Testis (tissue), 2 donors: ENCODE measurements at regions not wholly inside any gene's neighbourhood (a gene's known extent, or its start where the extent isn't known, plus 50 kb on each side); places are given as distances from the start of the nearest gene placed in this dataset.

Experiments
- DNase-seq: peaks from one replicate; pipeline ENCODE4 v3.0.0-alpha.2; 2019
- H3K27ac ChIP-seq, 2 donors: fragments of 200-600 bp; sonication (generic); one replicate each; pipeline ENCODE4 v1.5.1; 2019
- H3K27me3 ChIP-seq: fragments of 200-600 bp; sonication (generic); one replicate; pipeline ENCODE4 v1.5.1; 2019
- H3K36me3 ChIP-seq: fragments of 200-600 bp; sonication (generic); one replicate; pipeline ENCODE4 v1.5.1; 2017; ENCODE audit warnings: low read depth; ENCODE audit errors: missing control alignments
- H3K4me1 ChIP-seq: fragments of 200-600 bp; sonication (generic); one replicate; pipeline ENCODE4 v1.5.1; 2019
- H3K4me3 ChIP-seq, 2 donors: fragments of 200-600 bp; sonication (generic); one replicate each; pipeline ENCODE4 v1.5.1; 2017 to 2019
- H3K9me3 ChIP-seq: fragments of 200-600 bp; sonication (generic); one replicate; pipeline ENCODE4 v1.5.1; 2017
- POLR2A ChIP-seq: fragments of 450-650 bp; IDR thresholded peaks from one replicate; pipeline ENCODE4 v1.6.1; 2017; ENCODE audit warnings: antibody characterized with exemption, mild to moderate bottlenecking, moderate library complexity
- WGBS, 2 donors: methylation state at CpG; one replicate each; pipeline ENCODE4 v1.1.5; 2018; 5-methylcytosine and 5-hydroxymethylcytosine counted together
- intact Hi-C: fragments of 100-400 bp; cut with DNase I; formaldehyde crosslinking; loops from one replicate; pipeline ENCODE4 v1.15.1; 2023; ENCODE audit warnings: low total_unique reads
- TF ChIP-seq, protein P1 (sequence below), 3 experiments: fragments of 450-650 bp in 2 of 3; fragments of 200-600 bp in 1 of 3; sonication (generic) in 1 of 3; IDR thresholded peaks; one replicate each; pipeline ENCODE4 v1.5.1; 2016 to 2019; ENCODE audit warnings: antibody characterized with exemption in 3 of 3, mild to moderate bottlenecking in 2 of 3, moderate library complexity in 1 of 3

DNA sequence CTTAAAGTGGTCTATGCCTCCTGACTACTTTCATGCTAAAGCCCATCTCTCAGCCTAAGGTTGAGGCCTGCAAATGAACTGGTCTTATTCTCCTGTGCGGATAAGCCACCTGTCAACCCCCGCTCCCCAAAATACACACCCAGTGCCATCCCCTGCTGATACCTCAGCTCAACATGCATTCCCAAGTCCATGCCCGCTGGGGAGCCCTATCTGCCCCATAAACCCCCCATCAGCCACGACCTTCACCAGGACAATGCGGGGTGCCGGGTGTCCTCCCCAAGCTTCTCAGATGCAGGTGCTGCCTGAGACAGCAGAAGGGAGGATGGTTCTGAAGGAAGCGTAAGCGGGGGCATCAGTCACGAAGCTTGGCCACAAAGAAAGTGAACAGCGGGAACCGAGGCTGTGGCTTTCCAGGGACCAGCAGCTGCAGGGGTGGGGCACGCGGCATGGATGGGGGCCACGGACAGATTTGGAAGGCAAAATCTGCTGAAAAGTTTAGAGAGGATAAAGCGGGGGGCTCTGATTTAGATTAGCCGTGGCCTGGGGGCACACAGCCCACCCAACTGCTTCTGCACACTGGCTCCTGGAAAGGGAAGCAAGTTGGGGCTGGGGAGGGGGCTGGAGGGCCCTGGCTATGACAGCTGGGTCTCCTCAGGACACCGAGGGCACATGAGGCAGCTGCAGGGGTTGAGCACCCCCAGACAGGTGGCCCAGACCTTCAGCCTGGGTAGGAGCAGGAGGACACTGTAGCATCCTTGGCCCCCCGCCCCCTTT lies 1391.9 kb downstream of the TBC1D22A start:
- Histone ChIP-seq H3K9me3 (no peaks in the 10 kb centered on the region), H3K36me3 (no peaks in the 10 kb centered on the region), H3K4me3 (no peak overlapping the region), H3K27me3 (no peaks in the 10 kb centered on the region), H3K4me1 (peaks cover 4% of the 10 kb centered on the region), H3K27ac (no peak overlapping the region)
- DNase-seq = no peak
- 91 to 95% methylated on average over 13 to 18 of the region's 18 CpGs for WGBS, 2 donors
- intact Hi-C loops = no loop called here
- TF ChIP-seq, protein P1, sequence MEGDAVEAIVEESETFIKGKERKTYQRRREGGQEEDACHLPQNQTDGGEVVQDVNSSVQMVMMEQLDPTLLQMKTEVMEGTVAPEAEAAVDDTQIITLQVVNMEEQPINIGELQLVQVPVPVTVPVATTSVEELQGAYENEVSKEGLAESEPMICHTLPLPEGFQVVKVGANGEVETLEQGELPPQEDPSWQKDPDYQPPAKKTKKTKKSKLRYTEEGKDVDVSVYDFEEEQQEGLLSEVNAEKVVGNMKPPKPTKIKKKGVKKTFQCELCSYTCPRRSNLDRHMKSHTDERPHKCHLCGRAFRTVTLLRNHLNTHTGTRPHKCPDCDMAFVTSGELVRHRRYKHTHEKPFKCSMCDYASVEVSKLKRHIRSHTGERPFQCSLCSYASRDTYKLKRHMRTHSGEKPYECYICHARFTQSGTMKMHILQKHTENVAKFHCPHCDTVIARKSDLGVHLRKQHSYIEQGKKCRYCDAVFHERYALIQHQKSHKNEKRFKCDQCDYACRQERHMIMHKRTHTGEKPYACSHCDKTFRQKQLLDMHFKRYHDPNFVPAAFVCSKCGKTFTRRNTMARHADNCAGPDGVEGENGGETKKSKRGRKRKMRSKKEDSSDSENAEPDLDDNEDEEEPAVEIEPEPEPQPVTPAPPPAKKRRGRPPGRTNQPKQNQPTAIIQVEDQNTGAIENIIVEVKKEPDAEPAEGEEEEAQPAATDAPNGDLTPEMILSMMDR (IDR thresholded peaks at IDR 0.05) = no peak
- no peak for TF ChIP-seq POLR2A

DNA sequence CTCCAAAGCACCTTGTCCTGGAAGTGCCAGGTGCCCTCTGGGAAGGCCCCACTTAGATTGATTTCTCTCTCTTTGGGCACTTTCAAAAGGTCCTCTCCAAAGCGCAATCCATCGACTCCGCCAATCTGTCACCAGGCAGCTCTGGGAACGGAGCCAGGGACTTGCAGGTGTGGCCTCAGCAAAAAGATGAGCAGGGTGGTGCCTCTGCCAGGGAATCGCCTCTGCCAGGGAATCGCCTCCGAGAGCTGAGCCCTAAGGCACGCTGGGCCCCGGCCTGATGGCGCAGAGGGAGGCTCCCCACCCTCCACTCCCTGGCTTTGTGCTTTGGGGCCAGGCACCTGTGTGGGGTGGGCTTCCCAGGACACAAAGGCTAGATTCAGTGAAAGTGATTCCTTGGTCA lies 1391.3 kb downstream of the TBC1D22A start:
- no peak for DNase-seq
- intact Hi-C loops = no loop called here
- TF ChIP-seq, protein P1 (IDR thresholded peaks at IDR 0.05) = no peak
- no peak for TF ChIP-seq POLR2A
- WGBS, 2 donors = 77 to 87% methylated on average over 4 to 10 of the region's 10 CpGs
- Histone ChIP-seq H3K36me3 (no peaks in the 10 kb centered on the region), H3K9me3 (no peaks in the 10 kb centered on the region), H3K27ac (no peak overlapping the region), H3K27me3 (no peaks in the 10 kb centered on the region), H3K4me1 (peaks cover 4% of the 10 kb centered on the region), H3K4me3 (no peak overlapping the region)

DNA sequence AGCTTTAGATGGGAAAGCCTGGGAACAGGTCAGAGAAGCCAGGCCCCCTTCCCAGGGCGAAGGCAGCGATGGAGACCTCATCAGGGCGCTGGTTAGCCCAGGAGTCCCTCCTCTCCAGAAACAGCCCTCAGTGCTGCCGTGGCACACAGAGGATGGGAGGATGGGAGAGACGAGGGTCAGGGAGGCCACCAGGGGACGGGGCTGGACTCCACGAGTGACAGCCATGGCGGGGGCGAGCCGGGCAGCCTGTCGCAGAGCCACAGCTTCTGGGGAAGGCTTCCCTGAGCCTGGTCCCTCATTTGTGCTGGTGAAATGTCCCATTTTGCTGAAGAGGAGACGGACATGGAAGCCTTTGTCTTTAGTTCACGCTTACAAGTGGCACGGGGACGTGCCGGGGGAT lies 1390.5 kb downstream of the TBC1D22A start:
- H3K9me3 ChIP-seq = no peaks in the 10 kb centered on the region
- TF ChIP-seq, protein P1 (IDR thresholded peaks at IDR 0.05) = no peak
- TF ChIP-seq POLR2A = no peak
- no peak overlapping the region for H3K27ac ChIP-seq
- intact Hi-C loops = no loop called here
- H3K4me1 ChIP-seq = peaks cover 4% of the 10 kb centered on the region
- no peak for DNase-seq
- H3K27me3 ChIP-seq = no peaks in the 10 kb centered on the region
- H3K4me3 ChIP-seq = no peak overlapping the region
- H3K36me3 ChIP-seq = no peaks in the 10 kb centered on the region
- 90 to 93% methylated on average over 16 of the region's 16 CpGs for WGBS, 2 donors

DNA sequence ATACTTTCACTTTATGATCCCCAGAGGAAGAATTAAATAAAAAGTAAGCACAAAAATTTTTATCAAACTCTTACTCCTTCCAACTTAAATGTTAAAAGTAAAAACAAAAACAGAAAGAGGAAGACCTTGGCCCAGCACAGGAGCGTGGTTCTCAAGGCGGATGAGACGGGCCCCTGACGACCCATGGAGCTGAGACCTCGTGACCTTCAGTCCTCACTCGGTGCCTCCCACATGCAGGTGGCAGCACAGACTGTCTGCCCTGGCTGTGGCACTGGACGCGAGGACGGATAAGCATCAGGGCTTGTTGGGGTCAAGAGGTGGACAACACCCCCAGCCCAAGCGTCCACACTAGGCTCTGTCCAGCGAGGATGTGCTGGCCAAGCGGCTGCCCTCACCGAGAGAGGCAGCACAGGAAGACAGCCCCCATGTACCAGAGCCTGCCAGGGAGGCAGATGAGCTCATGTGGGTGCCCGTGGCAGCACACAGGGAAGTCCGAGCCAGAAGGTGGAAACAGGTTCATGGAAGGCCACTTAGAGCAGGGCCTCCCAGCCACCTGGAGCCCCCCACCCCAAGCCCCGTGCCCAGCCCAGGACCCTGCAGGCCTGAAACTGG lies 1389.8 kb downstream of the TBC1D22A start:
- Histone ChIP-seq H3K36me3 (no peaks in the 10 kb centered on the region), H3K4me3 (no peak overlapping the region), H3K9me3 (no peaks in the 10 kb centered on the region), H3K27ac (no peak overlapping the region), H3K27me3 (no peaks in the 10 kb centered on the region), H3K4me1 (peaks cover 4% of the 10 kb centered on the region)
- TF ChIP-seq, protein P1 (IDR thresholded peaks at IDR 0.05) = no peak
- no peak for TF ChIP-seq POLR2A
- intact Hi-C loops = no loop called here
- peak; percentile 27 for DNase-seq
- WGBS, 2 donors = 33 to 45% methylated on average over 9 to 16 of the region's 16 CpGs
